DND-41 (cell line): ENCODE measurements at regions not wholly inside any gene's neighbourhood (a gene's known extent, or its start where the extent isn't known, plus 50 kb on each side); places are given as distances from the start of the nearest gene placed in this dataset.

Experiments
- ATAC-seq: fragments of 200-7000 bp; cut with Tn5 transposase; 3 replicates; pipeline ENCODE4 v1.9.1; 2021; ENCODE audit warnings: low read depth; ENCODE audit not compliant: insufficient read depth
- DNase-seq: peaks from one replicate; pipeline ENCODE4 v3.0.0-alpha.2; 2020
- H2AFZ ChIP-seq: 2 replicates; pipeline ENCODE4 v1.6.0; 2012; ENCODE audit warnings: low read depth, low read length
- H3K27ac ChIP-seq: 2 replicates; pipeline ENCODE4 v1.5.1; 2012; ENCODE audit warnings: low read length, inconsistent platforms
- H3K27me3 ChIP-seq: fragments of 200-600 bp; sonication (generic); 2 replicates; pipeline ENCODE4 v1.6.0; 2012; ENCODE audit warnings: low read length, mild to moderate bottlenecking, inconsistent platforms; ENCODE audit not compliant: insufficient read depth, poor library complexity
- H3K36me3 ChIP-seq: 2 replicates; pipeline ENCODE4 v1.5.1; 2012; ENCODE audit warnings: low read length, inconsistent platforms; ENCODE audit not compliant: insufficient read depth
- H3K4me1 ChIP-seq: 2 replicates; pipeline ENCODE4 v1.5.1; 2012; ENCODE audit warnings: mild to moderate bottlenecking, low read length; ENCODE audit not compliant: insufficient read depth
- H3K4me2 ChIP-seq: 2 replicates; pipeline ENCODE4 v1.6.0; 2012; ENCODE audit warnings: mild to moderate bottlenecking, moderate library complexity, low read length, inconsistent platforms; ENCODE audit not compliant: insufficient read depth
- H3K4me3 ChIP-seq, 2 experiments: fragments of 200-600 bp in 1 of 2; shearing (Covaris generic) in 1 of 2; 2 replicates each; pipeline ENCODE4 v1.5.1; 2012 to 2016; ENCODE audit warnings: inconsistent platforms in 2 of 2, low read length in 2 of 2, mild to moderate bottlenecking in 2 of 2, low read depth in 1 of 2, moderate library complexity in 1 of 2
- H3K79me2 ChIP-seq: 2 replicates; pipeline ENCODE4 v1.6.0; 2012; ENCODE audit warnings: low read length, inconsistent platforms; ENCODE audit not compliant: insufficient read depth
- H3K9ac ChIP-seq: 2 replicates; pipeline ENCODE4 v1.6.0; 2012; ENCODE audit warnings: low read depth, mild to moderate bottlenecking, inconsistent platforms, low read length, moderate library complexity
- H3K9me3 ChIP-seq: 2 replicates; pipeline ENCODE4 v1.5.1; 2012; ENCODE audit warnings: low read length, moderate library complexity, mild to moderate bottlenecking, inconsistent platforms; ENCODE audit not compliant: insufficient read depth, severe bottlenecking
- H4K20me1 ChIP-seq: 2 replicates; pipeline ENCODE4 v1.6.0; 2012; ENCODE audit warnings: low read length; ENCODE audit not compliant: insufficient read depth
- EZH2 ChIP-seq: IDR thresholded peaks from 3 replicates; pipeline ENCODE4 v1.6.1; 2012; ENCODE audit warnings: borderline replicate concordance, low read depth, mild to moderate bottlenecking, moderate library complexity, low read length, inconsistent platforms; ENCODE audit not compliant: severe bottlenecking
- TF ChIP-seq, protein P1 (sequence below): IDR thresholded peaks from 2 replicates; pipeline ENCODE4 v1.5.1; 2012; ENCODE audit warnings: borderline replicate concordance, low read length, moderate library complexity, mild to moderate bottlenecking; ENCODE audit not compliant: poor library complexity, severe bottlenecking; ENCODE audit errors: extremely low read depth

DNA sequence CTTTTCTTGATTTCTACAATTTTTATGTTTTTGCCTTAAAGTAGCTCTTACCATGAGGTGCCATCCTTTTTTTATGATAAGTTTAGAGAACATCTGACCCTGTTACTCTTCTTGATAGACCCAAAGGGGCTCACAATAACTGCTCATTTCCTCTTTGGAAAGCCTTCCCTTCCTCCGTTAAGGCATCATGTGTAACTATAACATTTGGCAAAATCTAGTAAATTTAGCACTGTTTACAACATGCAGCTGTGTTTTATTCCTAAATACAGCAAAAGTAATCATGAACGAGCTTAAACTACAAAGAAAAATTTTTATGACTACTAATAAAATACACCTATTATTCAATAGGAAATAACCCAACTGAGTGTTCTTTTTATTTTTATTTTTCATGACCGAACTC, 705.1 kb downstream of the MAT2B start:
- no peaks in the 10 kb centered on the region for H3K79me2 ChIP-seq
- no peak overlapping the region for H3K9ac ChIP-seq
- no peaks in the 10 kb centered on the region for H3K9me3 ChIP-seq
- no peaks in the 10 kb centered on the region for H3K36me3 ChIP-seq
- H3K4me3 ChIP-seq: no peak overlapping the region
- ATAC-seq (no peak), DNase-seq (no peak)
- H3K27ac ChIP-seq: no peak overlapping the region
- TF ChIP-seq, protein P1, sequence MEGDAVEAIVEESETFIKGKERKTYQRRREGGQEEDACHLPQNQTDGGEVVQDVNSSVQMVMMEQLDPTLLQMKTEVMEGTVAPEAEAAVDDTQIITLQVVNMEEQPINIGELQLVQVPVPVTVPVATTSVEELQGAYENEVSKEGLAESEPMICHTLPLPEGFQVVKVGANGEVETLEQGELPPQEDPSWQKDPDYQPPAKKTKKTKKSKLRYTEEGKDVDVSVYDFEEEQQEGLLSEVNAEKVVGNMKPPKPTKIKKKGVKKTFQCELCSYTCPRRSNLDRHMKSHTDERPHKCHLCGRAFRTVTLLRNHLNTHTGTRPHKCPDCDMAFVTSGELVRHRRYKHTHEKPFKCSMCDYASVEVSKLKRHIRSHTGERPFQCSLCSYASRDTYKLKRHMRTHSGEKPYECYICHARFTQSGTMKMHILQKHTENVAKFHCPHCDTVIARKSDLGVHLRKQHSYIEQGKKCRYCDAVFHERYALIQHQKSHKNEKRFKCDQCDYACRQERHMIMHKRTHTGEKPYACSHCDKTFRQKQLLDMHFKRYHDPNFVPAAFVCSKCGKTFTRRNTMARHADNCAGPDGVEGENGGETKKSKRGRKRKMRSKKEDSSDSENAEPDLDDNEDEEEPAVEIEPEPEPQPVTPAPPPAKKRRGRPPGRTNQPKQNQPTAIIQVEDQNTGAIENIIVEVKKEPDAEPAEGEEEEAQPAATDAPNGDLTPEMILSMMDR: no peak
- no peak for TF ChIP-seq EZH2
- no peaks in the 10 kb centered on the region for H4K20me1 ChIP-seq
- H3K4me1 ChIP-seq: no peaks in the 10 kb centered on the region
- no peak overlapping the region for H3K4me2 ChIP-seq
- no peak overlapping the region for H2AFZ ChIP-seq
- no peaks in the 10 kb centered on the region for H3K27me3 ChIP-seq

DNA sequence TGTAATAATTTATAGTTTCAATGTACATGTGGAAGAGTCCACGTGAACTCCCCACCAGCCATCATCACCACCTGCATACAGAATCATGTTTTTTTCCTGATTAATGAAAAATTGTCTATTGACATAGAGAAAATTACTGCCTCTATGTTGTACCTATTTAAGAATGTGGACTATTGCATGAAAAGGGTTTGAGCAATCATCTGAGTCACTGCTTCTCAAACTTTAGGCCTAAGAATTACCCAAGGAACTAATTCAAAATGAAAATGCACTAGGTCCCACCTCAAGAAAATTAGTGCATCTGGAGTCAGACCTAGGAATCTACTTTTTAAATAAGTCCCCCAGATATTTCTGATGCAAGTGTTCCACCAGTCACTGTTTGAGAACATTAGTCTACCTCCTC, 709.3 kb downstream of the MAT2B start:
- DNase-seq: no peak
- no peak for TF ChIP-seq EZH2
- TF ChIP-seq, protein P1: no peak
- H3K4me2 ChIP-seq: no peak overlapping the region
- H3K9me3 ChIP-seq: no peaks in the 10 kb centered on the region
- no peak overlapping the region for H3K9ac ChIP-seq
- no peak overlapping the region for H2AFZ ChIP-seq
- no peaks in the 10 kb centered on the region for H4K20me1 ChIP-seq
- H3K36me3 ChIP-seq: no peaks in the 10 kb centered on the region
- H3K4me3 ChIP-seq: no peak overlapping the region
- ATAC-seq: no peak
- no peak overlapping the region for H3K27ac ChIP-seq
- H3K4me1 ChIP-seq: no peaks in the 10 kb centered on the region
- no peaks in the 10 kb centered on the region for H3K27me3 ChIP-seq
- no peaks in the 10 kb centered on the region for H3K79me2 ChIP-seq

DNA sequence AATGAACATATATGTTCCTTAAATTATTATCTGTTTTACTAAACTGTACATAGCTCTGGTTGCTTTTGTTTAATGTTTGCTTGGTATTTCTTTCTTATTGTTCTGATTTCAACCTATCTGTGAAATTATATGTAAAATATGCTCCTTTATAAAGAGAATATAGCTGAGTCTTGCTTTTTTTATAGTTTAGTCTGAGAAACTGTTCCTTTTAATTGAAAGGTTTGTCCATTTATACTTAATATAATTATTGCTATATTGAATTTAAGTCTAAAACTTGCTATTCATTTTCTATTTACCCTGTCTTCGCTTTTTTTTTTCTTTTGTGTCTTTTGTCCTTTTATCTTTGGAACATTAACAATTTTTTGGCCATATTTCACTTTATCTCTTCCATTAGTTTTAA, 712.0 kb downstream of the MAT2B start:
- DNase-seq (no peak), ATAC-seq (no peak)
- no peaks in the 10 kb centered on the region for H4K20me1 ChIP-seq
- H3K27me3 ChIP-seq: no peaks in the 10 kb centered on the region
- H2AFZ ChIP-seq: no peak overlapping the region
- TF ChIP-seq, protein P1: no peak
- no peak for TF ChIP-seq EZH2
- H3K79me2 ChIP-seq: no peaks in the 10 kb centered on the region
- H3K4me3 ChIP-seq: no peak overlapping the region
- H3K4me2 ChIP-seq: no peak overlapping the region
- H3K36me3 ChIP-seq: no peaks in the 10 kb centered on the region
- no peaks in the 10 kb centered on the region for H3K4me1 ChIP-seq
- no peak overlapping the region for H3K9ac ChIP-seq
- H3K9me3 ChIP-seq: no peaks in the 10 kb centered on the region
- no peak overlapping the region for H3K27ac ChIP-seq

DNA sequence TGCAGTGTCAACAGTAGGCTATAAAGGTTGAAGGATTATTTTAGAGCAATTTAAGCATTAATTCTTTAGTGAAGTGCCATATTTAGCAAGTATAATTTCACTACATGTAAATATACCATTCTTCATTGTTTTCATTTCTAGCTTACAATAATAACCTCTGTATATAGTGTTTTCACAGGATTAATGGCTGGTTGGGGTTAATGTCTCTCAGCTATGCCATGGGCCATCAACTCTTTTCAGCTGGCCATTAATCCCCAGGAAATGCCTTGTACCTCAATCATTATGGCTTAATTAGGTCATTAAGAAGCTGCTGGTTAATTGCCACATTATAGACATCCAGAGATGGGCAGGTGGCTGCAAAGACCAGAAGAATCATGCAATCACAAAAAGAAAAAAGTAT, 715.1 kb downstream of the MAT2B start:
- Histone ChIP-seq H3K27me3 (no peaks in the 10 kb centered on the region), H3K79me2 (no peaks in the 10 kb centered on the region)

More for the DNA sequence above, 715.1 kb downstream of the MAT2B start:
- H4K20me1 ChIP-seq: no peaks in the 10 kb centered on the region
- no peak overlapping the region for H3K4me3 ChIP-seq
- H3K27ac ChIP-seq: no peak overlapping the region
- no peak overlapping the region for H3K4me2 ChIP-seq
- DNase-seq (no peak), ATAC-seq (no peak)
- no peaks in the 10 kb centered on the region for H3K36me3 ChIP-seq
- no peak overlapping the region for H3K9ac ChIP-seq
- H2AFZ ChIP-seq: no peak overlapping the region
- TF ChIP-seq, protein P1: no peak
- no peak for TF ChIP-seq EZH2
- H3K9me3 ChIP-seq: no peaks in the 10 kb centered on the region
- H3K4me1 ChIP-seq: no peaks in the 10 kb centered on the region
